H9 (cell line): ENCODE measurements at regions not wholly inside any gene's neighbourhood (a gene's known extent, or its start where the extent isn't known, plus 50 kb on each side); places are given as distances from the start of the nearest gene placed in this dataset.

Experiments
- DNase-seq: peaks from one replicate; pipeline ENCODE4 v3.0.0-alpha.2; 2017
- H2AFZ ChIP-seq: one replicate; pipeline ENCODE4 v1.6.1; 2013; ENCODE audit warnings: mild to moderate bottlenecking, low read length, control low read depth, moderate library complexity
- H2AK5ac ChIP-seq: 2 replicates; pipeline ENCODE4 v1.6.1; 2013; ENCODE audit warnings: low read length, control low read depth, mixed read lengths; ENCODE audit not compliant: insufficient read length
- H2BK120ac ChIP-seq: one replicate; pipeline ENCODE4 v1.6.1; 2013; ENCODE audit warnings: low read depth, mild to moderate bottlenecking, low read length, control low read depth, inconsistent platforms; ENCODE audit not compliant: poor library complexity, severe bottlenecking
- H2BK12ac ChIP-seq: 2 replicates; pipeline ENCODE4 v1.6.1; 2013; ENCODE audit warnings: low read length, control low read depth, mixed read lengths, low read depth; ENCODE audit not compliant: insufficient read length
- H2BK15ac ChIP-seq: 2 replicates; pipeline ENCODE4 v1.6.1; 2013; ENCODE audit warnings: low read depth, low read length, control low read depth
- H2BK20ac ChIP-seq: one replicate; pipeline ENCODE4 v1.6.1; 2013; ENCODE audit warnings: low read depth, mild to moderate bottlenecking, low read length, control low read depth, inconsistent platforms; ENCODE audit not compliant: poor library complexity, severe bottlenecking
- H2BK5ac ChIP-seq: 2 replicates; pipeline ENCODE4 v1.6.1; 2013; ENCODE audit warnings: low read length, control low read depth, mixed read lengths; ENCODE audit not compliant: insufficient read length
- H3K14ac ChIP-seq: 2 replicates; pipeline ENCODE4 v1.6.1; 2013; ENCODE audit warnings: low read length, control low read depth; ENCODE audit not compliant: insufficient read depth
- H3K18ac ChIP-seq: 2 replicates; pipeline ENCODE4 v1.6.1; 2013; ENCODE audit warnings: low read depth, mild to moderate bottlenecking, mixed read lengths, low read length, control low read depth; ENCODE audit not compliant: insufficient read length
- H3K23ac ChIP-seq: 2 replicates; pipeline ENCODE4 v1.6.1; 2013; ENCODE audit warnings: low read length, control low read depth, mixed read lengths, low read depth; ENCODE audit not compliant: insufficient read length
- H3K23me2 ChIP-seq: 2 replicates; pipeline ENCODE4 v1.6.1; 2013; ENCODE audit warnings: low read depth, mild to moderate bottlenecking, mixed read lengths, low read length, control low read depth; ENCODE audit not compliant: insufficient read length, poor library complexity, severe bottlenecking
- H3K27ac ChIP-seq: 2 replicates; pipeline ENCODE4 v1.5.1; 2013; ENCODE audit warnings: low read length, control low read depth, mixed read lengths, low read depth; ENCODE audit not compliant: insufficient read length
- H3K27me3 ChIP-seq: 2 replicates; pipeline ENCODE4 v1.6.1; 2013; ENCODE audit warnings: low read length, control low read depth, inconsistent platforms; ENCODE audit not compliant: insufficient read depth
- H3K4ac ChIP-seq: 2 replicates; pipeline ENCODE4 v1.6.1; 2013; ENCODE audit warnings: low read depth, mild to moderate bottlenecking, control low read depth, inconsistent platforms, low read length, moderate library complexity
- H3K4me1 ChIP-seq: 2 replicates; pipeline ENCODE4 v1.6.1; 2013; ENCODE audit warnings: low read length, control low read depth, inconsistent platforms; ENCODE audit not compliant: insufficient read depth
- H3K4me2 ChIP-seq: 2 replicates; pipeline ENCODE4 v1.6.1; 2013; ENCODE audit warnings: low read length, control low read depth, mixed read lengths; ENCODE audit not compliant: insufficient read length, insufficient read depth
- H3K56ac ChIP-seq: 2 replicates; pipeline ENCODE4 v1.6.1; 2013; ENCODE audit warnings: low read depth, mild to moderate bottlenecking, mixed read lengths, low read length, control low read depth; ENCODE audit not compliant: insufficient read length
- H3K79me1 ChIP-seq: 2 replicates; pipeline ENCODE4 v1.6.1; 2013; ENCODE audit warnings: low read depth, mild to moderate bottlenecking, moderate library complexity, low read length, control low read depth, inconsistent platforms; ENCODE audit not compliant: insufficient read depth, poor library complexity, severe bottlenecking
- H3K79me2 ChIP-seq: 2 replicates; pipeline ENCODE4 v1.6.1; 2013; ENCODE audit warnings: low read length, control low read depth, inconsistent platforms; ENCODE audit not compliant: insufficient read depth
- H3K9ac ChIP-seq: 2 replicates; pipeline ENCODE4 v1.6.1; 2013; ENCODE audit warnings: low read length, control low read depth, mixed read lengths; ENCODE audit not compliant: insufficient read length; ENCODE audit errors: extremely low read depth
- H3K9me3 ChIP-seq: one replicate; pipeline ENCODE4 v1.6.1; 2013; ENCODE audit warnings: low read depth, low read length, inconsistent platforms; ENCODE audit not compliant: control insufficient read depth
- H3T11ph ChIP-seq: one replicate; pipeline ENCODE4 v1.6.1; 2013; ENCODE audit warnings: mild to moderate bottlenecking, low read length, control low read depth, inconsistent platforms
- H4K20me1 ChIP-seq: one replicate; pipeline ENCODE4 v1.6.1; 2013; ENCODE audit not compliant: control insufficient read depth, insufficient read length, insufficient read depth
- H4K5ac ChIP-seq: 2 replicates; pipeline ENCODE4 v1.6.1; 2013; ENCODE audit warnings: low read depth, mild to moderate bottlenecking, mixed read lengths, low read length, control low read depth; ENCODE audit not compliant: insufficient read length
- H4K8ac ChIP-seq: replicated peaks from 2 replicates; pipeline ENCODE4 v1.6.1; 2013; ENCODE audit warnings: low read length, control low read depth, mixed read lengths, low read depth; ENCODE audit not compliant: insufficient read length
- H4K91ac ChIP-seq: 2 replicates; pipeline ENCODE4 v1.6.1; 2013; ENCODE audit warnings: low read depth, mild to moderate bottlenecking, moderate library complexity, mixed read lengths, low read length, control low read depth; ENCODE audit not compliant: insufficient read length
- H3K27ac Mint-ChIP-seq, 3 experiments: 2 replicates in 2 of 3; 3 replicates in 1 of 3; pipeline ENCODE4 v1.8.0; 2020 to 2021; ENCODE audit warnings: mixed read lengths in 3 of 3, mild to moderate bottlenecking in 1 of 3, moderate library complexity in 1 of 3
- H3K27me3 Mint-ChIP-seq: 2 replicates; pipeline ENCODE4 v1.8.0; 2021; ENCODE audit warnings: low read depth, mild to moderate bottlenecking, moderate library complexity, mixed read lengths
- H3K36me3 Mint-ChIP-seq, 3 experiments: 2 replicates in 2 of 3; 3 replicates in 1 of 3; pipeline ENCODE4 v1.8.0; 2020 to 2021; ENCODE audit warnings: low read depth in 3 of 3, mixed read lengths in 3 of 3; ENCODE audit not compliant: insufficient read depth in 1 of 3
- H3K4me1 Mint-ChIP-seq, 2 experiments: 2 replicates each; pipeline ENCODE4 v1.8.0; 2020; ENCODE audit warnings: mixed read lengths in 2 of 2
- H3K4me3 Mint-ChIP-seq, 2 experiments: 2 replicates in 1 of 2; 3 replicates in 1 of 2; pipeline ENCODE4 v1.8.0; 2020 to 2021; ENCODE audit warnings: mild to moderate bottlenecking in 2 of 2, mixed read lengths in 2 of 2, moderate library complexity in 1 of 2
- H3K9me3 Mint-ChIP-seq, 2 experiments: 2 replicates in 1 of 2; 3 replicates in 1 of 2; pipeline ENCODE4 v1.8.0; 2020; ENCODE audit warnings: mild to moderate bottlenecking in 2 of 2, mixed read lengths in 2 of 2, moderate library complexity in 1 of 2
- WGBS: extraction: QIAGEN DNeasy Blood & Tissue Kit; methylation state at CpG from one replicate; pipeline ENCODE4 v1.1.7; 2013; ENCODE audit warnings: missing lambda C conversion rate, low lambda C conversion rate, mixed read lengths; ENCODE audit not compliant: insufficient read length; ENCODE audit errors: extremely low coverage; 5-methylcytosine and 5-hydroxymethylcytosine counted together
- TF ChIP-seq, protein P1 (sequence below): fragments of 200-600 bp; sonication (generic); conservative IDR thresholded peaks from 3 replicates; pipeline ENCODE4 v1.8.0; 2021; ENCODE audit warnings: antibody characterized with exemption, mild to moderate bottlenecking

DNA sequence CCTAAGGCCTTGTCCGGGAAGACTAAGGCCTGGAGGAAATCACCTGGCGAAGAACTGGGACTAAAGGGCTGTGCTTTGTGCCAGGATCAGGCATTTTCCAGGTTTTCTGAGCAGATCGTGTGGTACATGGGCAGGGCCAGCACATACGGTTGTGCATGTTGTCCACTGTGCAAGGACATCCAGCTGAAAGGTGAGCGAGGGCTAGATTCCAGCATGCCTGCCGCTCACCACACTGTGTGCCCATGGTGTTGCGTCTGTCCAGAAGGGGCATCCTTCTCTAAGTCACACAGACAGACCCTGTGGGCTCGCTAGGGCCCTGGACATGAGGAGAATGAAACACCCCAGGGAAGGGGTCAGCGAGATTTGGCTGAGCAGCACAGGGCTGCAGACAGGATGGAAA lies 80.3 kb upstream of the TAF1B start:
- Histone ChIP-seq H4K8ac (no peak overlapping the region), H3K4ac (no peak overlapping the region), H3K9me3 (no peaks in the 10 kb centered on the region), H4K20me1 (no peaks in the 10 kb centered on the region), H2BK15ac (no peak overlapping the region), H3T11ph (no peak overlapping the region), H3K27ac (no peak overlapping the region), H4K91ac (no peak overlapping the region), H3K56ac (no peak overlapping the region), H3K14ac (no peak overlapping the region), H3K4me2 (no peak overlapping the region), H2BK120ac (no peak overlapping the region), H3K23me2 (no peaks in the 10 kb centered on the region), H3K9ac (no peak overlapping the region), H3K18ac (no peak overlapping the region), H3K23ac (no peak overlapping the region), H2BK12ac (no peak overlapping the region), H2AFZ (no peak overlapping the region), H2BK5ac (no peak overlapping the region), H2BK20ac (no peak overlapping the region), H4K5ac (no peak overlapping the region), H2AK5ac (no peak overlapping the region), H3K4me1 (peaks cover 7% of the 10 kb centered on the region; the same call in 1 of the 2 replicates), H3K27me3 (no peaks in the 10 kb centered on the region), H3K79me1 (no peaks in the 10 kb centered on the region), H3K79me2 (no peaks in the 10 kb centered on the region)
- TF ChIP-seq, protein P1, sequence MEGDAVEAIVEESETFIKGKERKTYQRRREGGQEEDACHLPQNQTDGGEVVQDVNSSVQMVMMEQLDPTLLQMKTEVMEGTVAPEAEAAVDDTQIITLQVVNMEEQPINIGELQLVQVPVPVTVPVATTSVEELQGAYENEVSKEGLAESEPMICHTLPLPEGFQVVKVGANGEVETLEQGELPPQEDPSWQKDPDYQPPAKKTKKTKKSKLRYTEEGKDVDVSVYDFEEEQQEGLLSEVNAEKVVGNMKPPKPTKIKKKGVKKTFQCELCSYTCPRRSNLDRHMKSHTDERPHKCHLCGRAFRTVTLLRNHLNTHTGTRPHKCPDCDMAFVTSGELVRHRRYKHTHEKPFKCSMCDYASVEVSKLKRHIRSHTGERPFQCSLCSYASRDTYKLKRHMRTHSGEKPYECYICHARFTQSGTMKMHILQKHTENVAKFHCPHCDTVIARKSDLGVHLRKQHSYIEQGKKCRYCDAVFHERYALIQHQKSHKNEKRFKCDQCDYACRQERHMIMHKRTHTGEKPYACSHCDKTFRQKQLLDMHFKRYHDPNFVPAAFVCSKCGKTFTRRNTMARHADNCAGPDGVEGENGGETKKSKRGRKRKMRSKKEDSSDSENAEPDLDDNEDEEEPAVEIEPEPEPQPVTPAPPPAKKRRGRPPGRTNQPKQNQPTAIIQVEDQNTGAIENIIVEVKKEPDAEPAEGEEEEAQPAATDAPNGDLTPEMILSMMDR, result no peak
- DNase-seq, result no peak
- no peaks in the 10 kb centered on the region; a peak in 1 of 5 replicates for H3K9me3 Mint-ChIP-seq
- H3K36me3 Mint-ChIP-seq, result no peaks in the 10 kb centered on the region
- H3K4me3 Mint-ChIP-seq, result no peak overlapping the region
- H3K27me3 Mint-ChIP-seq, result peaks cover 22% of the 10 kb centered on the region
- H3K27ac Mint-ChIP-seq, result no peak overlapping the region
- H3K4me1 Mint-ChIP-seq, result peaks cover 16 to 37% of the 10 kb centered on the region in 2 experiments
- no CpG with 5 or more reads among the region's 9 CpGs for WGBS
